ENCODE measurements at regions not wholly inside any gene's neighbourhood (a gene's known extent, or its start where the extent isn't known, plus 50 kb on each side); places are given as distances from the start of the nearest gene placed in this dataset.

- no peak overlapping the region for H3K4me3 ChIP-seq (ENCODE audit: low read length)
- peak; percentile 13 for DNase-seq (ENCODE audit: low read depth)
- no peak for TF ChIP-seq CTCF (conservative IDR thresholded peaks at IDR 0.05; ENCODE audit: low read length)
Observed at GRCh38 chr2:19244460-19245363, 113.7 kb downstream of the OSR1 start.

- TF ChIP-seq CTCF (conservative IDR thresholded peaks at IDR 0.05; ENCODE audit: low read length): no peak
- DNase-seq (ENCODE audit: low read depth): no peak
Observed at GRCh38 chr2:19238440-19239060, 119.9 kb downstream of the OSR1 start.

GRCh38 chr2:19235308-19235707, 123.1 kb downstream of the OSR1 start:
- peak; percentile 89 for DNase-seq (ENCODE audit: low read depth)
- TF ChIP-seq CTCF (conservative IDR thresholded peaks at IDR 0.05; ENCODE audit: low read length): no peak
- no peak overlapping the region for H3K4me3 ChIP-seq (ENCODE audit: low read length)

More at GRCh38 chr2:19238440-19239060, 119.9 kb downstream of the OSR1 start:
- no peak overlapping the region for H3K4me3 ChIP-seq (ENCODE audit: low read length)

GRCh38 chr2:19232312-19232711, 126.1 kb downstream of the OSR1 start:
- no peak for TF ChIP-seq CTCF (conservative IDR thresholded peaks at IDR 0.05; ENCODE audit: low read length)
- H3K4me3 ChIP-seq (ENCODE audit: low read length): no peak overlapping the region
- DNase-seq (ENCODE audit: low read depth): no peak

GRCh38 chr2:19231625-19232024, 126.8 kb downstream of the OSR1 start:
- TF ChIP-seq CTCF (conservative IDR thresholded peaks at IDR 0.05; ENCODE audit: low read length): no peak
- DNase-seq (ENCODE audit: low read depth): no peak
- no peak overlapping the region for H3K4me3 ChIP-seq (ENCODE audit: low read length)

- no peak for TF ChIP-seq CTCF (conservative IDR thresholded peaks at IDR 0.05; ENCODE audit: low read length)
- DNase-seq (ENCODE audit: low read depth): no peak
- H3K4me3 ChIP-seq (ENCODE audit: low read length): no peak overlapping the region
Observed at GRCh38 chr2:19230626-19231025, 127.8 kb downstream of the OSR1 start.

GRCh38 chr2:19228715-19229114, 129.7 kb downstream of the OSR1 start:
- H3K4me3 ChIP-seq (ENCODE audit: low read length): no peak overlapping the region
- no peak for TF ChIP-seq CTCF (conservative IDR thresholded peaks at IDR 0.05; ENCODE audit: low read length)
- no peak for DNase-seq (ENCODE audit: low read depth)
